GM21737 (cell line): ENCODE measurements at regions not wholly inside any gene's neighbourhood (a gene's known extent, or its start where the extent isn't known, plus 50 kb on each side); places are given as distances from the start of the nearest gene placed in this dataset.
"Not testable (repeated sequence)": the region's sequence is repeated elsewhere in the genome, so short reads cannot be mapped to it uniquely, and the experiment has no call there.

Experiments
- ATAC-seq: cut with Tn5 transposase; IDR thresholded peaks from one replicate; pipeline ENCODE4 v1.9.1; 2021; ENCODE audit warnings: mild to moderate bottlenecking, moderate library complexity; ENCODE audit not compliant: unreplicated experiment

- no peak for ATAC-seq
These were observed 123.5 kb upstream of the TRHDE start for GRCh38 chr12:72148709-72149108.

- ATAC-seq, result no peak
These were observed 109.3 kb upstream of the TRHDE start for GRCh38 chr12:72162875-72163274.

- no peak for ATAC-seq
These were observed 103.3 kb upstream of the TRHDE start for GRCh38 chr12:72168851-72169250.

- ATAC-seq, result no peak
These were observed 98.2 kb upstream of the TRHDE start for GRCh38 chr12:72173974-72174373.

GRCh38 chr12:72178244-72178643, 93.9 kb upstream of the TRHDE start:
- ATAC-seq, result no peak

- no peak for ATAC-seq
These were observed 93.3 kb upstream of the TRHDE start for GRCh38 chr12:72178871-72179270.

- ATAC-seq, result no peak
These were observed 92.3 kb upstream of the TRHDE start for GRCh38 chr12:72179841-72180240.

- ATAC-seq, result not testable (repeated sequence)
These were observed 87.1 kb upstream of the TRHDE start for GRCh38 chr12:72184971-72185533.

GRCh38 chr12:72189266-72189665, 82.9 kb upstream of the TRHDE start:
- ATAC-seq, result no peak

- ATAC-seq, result no peak
These were observed 80.4 kb upstream of the TRHDE start for GRCh38 chr12:72191761-72192160.

GRCh38 chr12:72197790-72198189, 74.4 kb upstream of the TRHDE start:
- no peak for ATAC-seq

- no peak for ATAC-seq
These were observed 70.7 kb upstream of the TRHDE start for GRCh38 chr12:72201457-72201856.

- ATAC-seq, result no peak
These were observed 68.3 kb upstream of the TRHDE start for GRCh38 chr12:72203764-72204335.

- no peak for ATAC-seq
These were observed 65.1 kb upstream of the TRHDE start for GRCh38 chr12:72207079-72207478.

- no peak for ATAC-seq
These were observed 64.4 kb upstream of the TRHDE start for GRCh38 chr12:72207486-72208409.

- no peak for ATAC-seq
These were observed 63.1 kb upstream of the TRHDE start for GRCh38 chr12:72209086-72209485.

- ATAC-seq, result no peak
These were observed 58.0 kb upstream of the TRHDE start for GRCh38 chr12:72214163-72214562.

GRCh38 chr12:72215287-72215686, 56.9 kb upstream of the TRHDE start:
- not testable (repeated sequence) for ATAC-seq

- ATAC-seq, result no peak
These were observed 52.2 kb upstream of the TRHDE start for GRCh38 chr12:72219937-72220336.
